Loucy (cell line): ENCODE measurements at regions not wholly inside any gene's neighbourhood (a gene's known extent, or its start where the extent isn't known, plus 50 kb on each side); places are given as distances from the start of the nearest gene placed in this dataset.
A peak's percentile ranks its signal among the peaks of the same experiment; 100 is the strongest.

Source experiments
- H2AFZ ChIP-seq: fragments of 200-600 bp; sonication (generic); 2 replicates; pipeline ENCODE4 v1.6.0; 2016; ENCODE audit warnings: antibody characterized with exemption, mild to moderate bottlenecking, low read length, moderate library complexity
- H3F3A ChIP-seq: fragments of 200-600 bp; 2 replicates; pipeline ENCODE4 v1.6.0; 2016; ENCODE audit warnings: antibody characterized with exemption, low read depth, mild to moderate bottlenecking
- H3K27me3 ChIP-seq: fragments of 200-600 bp; sonication (generic); 2 replicates; pipeline ENCODE4 v1.6.1; 2014; ENCODE audit warnings: low read length, mild to moderate bottlenecking; ENCODE audit not compliant: insufficient read depth, poor library complexity, severe bottlenecking
- H3K36me3 ChIP-seq: fragments of 200-600 bp; sonication (generic); 2 replicates; pipeline ENCODE4 v1.6.1; 2016; ENCODE audit warnings: low read length; ENCODE audit not compliant: insufficient read depth
- H3K4me1 ChIP-seq: fragments of 200-600 bp; sonication (generic); 2 replicates; pipeline ENCODE4 v1.5.1; 2014; ENCODE audit warnings: low read length, mild to moderate bottlenecking; ENCODE audit not compliant: insufficient read depth, poor library complexity, severe bottlenecking
- H3K4me2 ChIP-seq: fragments of 200-600 bp; sonication (generic); 2 replicates; pipeline ENCODE4 v1.6.0; 2014; ENCODE audit warnings: antibody characterized with exemption, low read length, low read depth, mild to moderate bottlenecking; ENCODE audit not compliant: poor library complexity, severe bottlenecking
- H3K4me3 ChIP-seq: fragments of 200-600 bp; sonication (generic); 2 replicates; pipeline ENCODE4 v1.5.1; 2014; ENCODE audit warnings: low read length, mild to moderate bottlenecking, mixed read lengths; ENCODE audit not compliant: poor library complexity, severe bottlenecking
- H3K79me2 ChIP-seq: fragments of 200-600 bp; sonication (generic); 2 replicates; pipeline ENCODE4 v1.6.1; 2014; ENCODE audit warnings: low read length; ENCODE audit not compliant: insufficient read depth
- H3K9ac ChIP-seq: fragments of 200-600 bp; sonication (generic); 2 replicates; pipeline ENCODE4 v1.6.0; 2014; ENCODE audit warnings: mild to moderate bottlenecking, low read depth, low read length, moderate library complexity; ENCODE audit not compliant: poor library complexity, severe bottlenecking
- H3K9me2 ChIP-seq: fragments of 200-600 bp; sonication (generic); replicated peaks from 2 replicates; pipeline ENCODE4 v1.6.1; 2016; ENCODE audit warnings: low read depth, low read length, mixed read lengths
- H3K9me3 ChIP-seq: fragments of 200-600 bp; sonication (generic); 2 replicates; pipeline ENCODE4 v1.6.1; 2014; ENCODE audit warnings: mild to moderate bottlenecking, antibody characterized with exemption, low read length, low read depth; ENCODE audit not compliant: insufficient read depth
- H4K20me1 ChIP-seq: fragments of 200-600 bp; sonication (generic); 2 replicates; pipeline ENCODE4 v1.6.0; 2014; ENCODE audit warnings: antibody characterized with exemption, low read length, mild to moderate bottlenecking; ENCODE audit not compliant: insufficient read depth, poor library complexity, severe bottlenecking
- EZH2phosphoT487 ChIP-seq: fragments of 200-600 bp; IDR thresholded peaks from 2 replicates; pipeline ENCODE4 v1.6.1; 2018; ENCODE audit warnings: antibody characterized with exemption, mild to moderate bottlenecking, moderate library complexity, borderline replicate concordance
- TF ChIP-seq, protein P1 (sequence below): fragments of 200-600 bp; sonication (generic); conservative IDR thresholded peaks from 2 replicates; pipeline ENCODE4 v1.5.1; 2014; ENCODE audit warnings: mild to moderate bottlenecking, antibody characterized with exemption, low read length

- Histone ChIP-seq H3K79me2 (no peaks in the 10 kb centered on the region), H3K4me1 (no peaks in the 10 kb centered on the region)
- TF ChIP-seq, protein P1, sequence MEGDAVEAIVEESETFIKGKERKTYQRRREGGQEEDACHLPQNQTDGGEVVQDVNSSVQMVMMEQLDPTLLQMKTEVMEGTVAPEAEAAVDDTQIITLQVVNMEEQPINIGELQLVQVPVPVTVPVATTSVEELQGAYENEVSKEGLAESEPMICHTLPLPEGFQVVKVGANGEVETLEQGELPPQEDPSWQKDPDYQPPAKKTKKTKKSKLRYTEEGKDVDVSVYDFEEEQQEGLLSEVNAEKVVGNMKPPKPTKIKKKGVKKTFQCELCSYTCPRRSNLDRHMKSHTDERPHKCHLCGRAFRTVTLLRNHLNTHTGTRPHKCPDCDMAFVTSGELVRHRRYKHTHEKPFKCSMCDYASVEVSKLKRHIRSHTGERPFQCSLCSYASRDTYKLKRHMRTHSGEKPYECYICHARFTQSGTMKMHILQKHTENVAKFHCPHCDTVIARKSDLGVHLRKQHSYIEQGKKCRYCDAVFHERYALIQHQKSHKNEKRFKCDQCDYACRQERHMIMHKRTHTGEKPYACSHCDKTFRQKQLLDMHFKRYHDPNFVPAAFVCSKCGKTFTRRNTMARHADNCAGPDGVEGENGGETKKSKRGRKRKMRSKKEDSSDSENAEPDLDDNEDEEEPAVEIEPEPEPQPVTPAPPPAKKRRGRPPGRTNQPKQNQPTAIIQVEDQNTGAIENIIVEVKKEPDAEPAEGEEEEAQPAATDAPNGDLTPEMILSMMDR, result no peak
- no peak for TF ChIP-seq EZH2phosphoT487
Measured at GRCh38 chr11:112793416-112793815, 167.8 kb upstream of the NCAM1 start.

GRCh38 chr11:112794331-112794846 lies 166.8 kb upstream of the NCAM1 start:
- Histone ChIP-seq H3F3A (no peaks in the 10 kb centered on the region), H3K9me2 (no peaks in the 10 kb centered on the region), H3K9ac (no peak overlapping the region), H3K36me3 (no peaks in the 10 kb centered on the region), H3K79me2 (no peaks in the 10 kb centered on the region), H3K4me3 (no peak overlapping the region), H3K4me1 (no peaks in the 10 kb centered on the region), H3K27me3 (no peaks in the 10 kb centered on the region), H3K4me2 (no peak overlapping the region), H2AFZ (no peak overlapping the region), H3K9me3 (no peaks in the 10 kb centered on the region), H4K20me1 (no peaks in the 10 kb centered on the region)
- TF ChIP-seq, protein P1, result no peak
- TF ChIP-seq EZH2phosphoT487, result no peak

More at GRCh38 chr11:112793416-112793815, 167.8 kb upstream of the NCAM1 start:
- no peak overlapping the region for H3K9ac ChIP-seq
- H2AFZ ChIP-seq, result no peak overlapping the region
- H3K27me3 ChIP-seq, result no peaks in the 10 kb centered on the region
- H3K9me3 ChIP-seq, result no peaks in the 10 kb centered on the region
- no peak overlapping the region for H3K4me2 ChIP-seq
- H3F3A ChIP-seq, result no peaks in the 10 kb centered on the region
- no peaks in the 10 kb centered on the region for H3K36me3 ChIP-seq
- H3K4me3 ChIP-seq, result no peak overlapping the region
- no peaks in the 10 kb centered on the region for H4K20me1 ChIP-seq
- no peaks in the 10 kb centered on the region for H3K9me2 ChIP-seq

DNA sequence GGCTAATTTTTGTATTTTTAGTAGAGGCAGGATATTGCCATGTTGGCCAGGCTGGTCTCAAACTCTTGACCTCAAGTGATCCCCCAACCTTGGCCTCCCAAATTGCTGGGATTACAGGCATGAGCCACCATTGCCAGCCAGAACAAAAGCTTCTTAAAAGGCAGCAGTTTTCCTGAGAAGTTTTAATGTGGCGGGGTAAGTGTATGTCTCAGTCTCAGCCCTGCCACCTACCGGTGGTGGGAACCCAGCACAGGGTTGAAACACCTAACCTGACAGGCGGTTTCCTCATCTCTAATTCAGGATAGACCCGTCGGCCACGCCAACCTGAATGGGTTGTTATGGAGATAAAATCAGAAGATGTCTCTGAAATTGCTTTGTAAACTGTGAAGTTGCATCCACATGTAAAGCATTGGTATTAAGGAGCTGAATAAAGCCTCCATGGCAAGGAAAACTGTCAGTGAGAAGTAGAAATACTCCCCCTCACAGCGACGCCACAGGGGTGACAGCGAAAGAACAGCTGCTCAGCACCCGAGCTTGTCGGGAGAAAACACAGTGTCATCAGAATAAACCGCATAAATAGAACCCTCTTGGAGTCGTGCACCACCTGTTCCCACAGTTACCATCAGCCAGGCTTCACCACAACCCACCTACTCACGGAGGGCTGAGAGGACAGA lies 165.9 kb upstream of the NCAM1 start:
- H3K4me1 ChIP-seq, result no peaks in the 10 kb centered on the region
- H3K27me3 ChIP-seq, result no peaks in the 10 kb centered on the region
- H2AFZ ChIP-seq, result no peak overlapping the region
- H3F3A ChIP-seq, result no peaks in the 10 kb centered on the region
- no peak overlapping the region for H3K4me2 ChIP-seq
- no peaks in the 10 kb centered on the region for H3K9me3 ChIP-seq
- H3K9me2 ChIP-seq, result no peaks in the 10 kb centered on the region
- H4K20me1 ChIP-seq, result no peaks in the 10 kb centered on the region
- no peak for TF ChIP-seq EZH2phosphoT487
- TF ChIP-seq, protein P1, result peak; percentile 45
- no peaks in the 10 kb centered on the region for H3K79me2 ChIP-seq
- H3K36me3 ChIP-seq, result no peaks in the 10 kb centered on the region
- no peak overlapping the region for H3K4me3 ChIP-seq
- no peak overlapping the region for H3K9ac ChIP-seq
